GM06990 (cell line): ENCODE measurements at regions not wholly inside any gene's neighbourhood (a gene's known extent, or its start where the extent isn't known, plus 50 kb on each side); places are given as distances from the start of the nearest gene placed in this dataset.

ENCODE experiments used
- DNase-seq: peaks from one replicate; pipeline ENCODE4 v3.0.0-alpha.2; 2011; ENCODE audit not compliant: insufficient read length; ENCODE audit errors: extremely low read depth
- H3K27me3 ChIP-seq: replicated peaks from 2 replicates; pipeline ENCODE4 v1.6.0; 2011; ENCODE audit warnings: low read length; ENCODE audit not compliant: control insufficient read depth, insufficient read depth
- H3K36me3 ChIP-seq: 2 replicates; pipeline ENCODE4 v1.5.1; 2011; ENCODE audit warnings: low read length; ENCODE audit not compliant: control insufficient read depth, insufficient read depth
- H3K4me3 ChIP-seq: replicated peaks from 2 replicates; pipeline ENCODE4 v1.5.1; 2011; ENCODE audit warnings: low read depth, mild to moderate bottlenecking, control low read depth, low read length
- TF ChIP-seq, protein P1 (sequence below): IDR thresholded peaks from 2 replicates; pipeline ENCODE4 v1.5.1; 2011; ENCODE audit warnings: low read length, control low read depth, mild to moderate bottlenecking, inconsistent platforms; ENCODE audit not compliant: insufficient read depth, poor library complexity, severe bottlenecking

DNA sequence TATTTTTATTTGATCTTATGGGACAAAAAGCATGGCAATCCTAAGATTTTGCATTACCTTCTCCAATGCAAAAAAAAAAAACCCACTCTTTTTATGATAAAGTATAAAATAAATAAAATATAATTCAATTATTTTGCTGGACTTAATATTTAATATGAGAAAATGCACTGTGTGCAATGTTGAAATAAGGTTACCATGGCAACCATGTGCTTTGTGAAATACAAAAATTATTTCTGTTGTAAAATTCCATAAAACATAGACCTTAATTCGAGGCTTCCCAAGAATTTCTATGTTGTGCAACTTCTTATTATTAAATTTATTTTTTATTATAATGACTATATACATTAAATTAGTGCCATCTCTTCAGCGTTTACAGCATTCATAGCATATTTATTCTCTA lies 989.5 kb downstream of the MRPL39 start:
- DNase-seq, result no peak
- no peak overlapping the region for H3K4me3 ChIP-seq
- TF ChIP-seq, protein P1, sequence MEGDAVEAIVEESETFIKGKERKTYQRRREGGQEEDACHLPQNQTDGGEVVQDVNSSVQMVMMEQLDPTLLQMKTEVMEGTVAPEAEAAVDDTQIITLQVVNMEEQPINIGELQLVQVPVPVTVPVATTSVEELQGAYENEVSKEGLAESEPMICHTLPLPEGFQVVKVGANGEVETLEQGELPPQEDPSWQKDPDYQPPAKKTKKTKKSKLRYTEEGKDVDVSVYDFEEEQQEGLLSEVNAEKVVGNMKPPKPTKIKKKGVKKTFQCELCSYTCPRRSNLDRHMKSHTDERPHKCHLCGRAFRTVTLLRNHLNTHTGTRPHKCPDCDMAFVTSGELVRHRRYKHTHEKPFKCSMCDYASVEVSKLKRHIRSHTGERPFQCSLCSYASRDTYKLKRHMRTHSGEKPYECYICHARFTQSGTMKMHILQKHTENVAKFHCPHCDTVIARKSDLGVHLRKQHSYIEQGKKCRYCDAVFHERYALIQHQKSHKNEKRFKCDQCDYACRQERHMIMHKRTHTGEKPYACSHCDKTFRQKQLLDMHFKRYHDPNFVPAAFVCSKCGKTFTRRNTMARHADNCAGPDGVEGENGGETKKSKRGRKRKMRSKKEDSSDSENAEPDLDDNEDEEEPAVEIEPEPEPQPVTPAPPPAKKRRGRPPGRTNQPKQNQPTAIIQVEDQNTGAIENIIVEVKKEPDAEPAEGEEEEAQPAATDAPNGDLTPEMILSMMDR, result no peak

GRCh38 chr21:24594082-24594481 lies 1013.2 kb downstream of the MRPL39 start:
- TF ChIP-seq, protein P1, result no peak
- H3K36me3 ChIP-seq, result no peaks in the 10 kb centered on the region
- DNase-seq, result no peak
- no peak overlapping the region for H3K4me3 ChIP-seq
- H3K27me3 ChIP-seq, result no peaks in the 10 kb centered on the region

More for the DNA sequence above, 989.5 kb downstream of the MRPL39 start:
- H3K27me3 ChIP-seq, result no peaks in the 10 kb centered on the region
- no peaks in the 10 kb centered on the region for H3K36me3 ChIP-seq

GRCh38 chr21:24590261-24590660 lies 1017.0 kb downstream of the MRPL39 start:
- Histone ChIP-seq H3K36me3 (no peaks in the 10 kb centered on the region), H3K4me3 (no peak overlapping the region), H3K27me3 (no peaks in the 10 kb centered on the region)
- DNase-seq, result no peak
- TF ChIP-seq, protein P1, result no peak

DNA sequence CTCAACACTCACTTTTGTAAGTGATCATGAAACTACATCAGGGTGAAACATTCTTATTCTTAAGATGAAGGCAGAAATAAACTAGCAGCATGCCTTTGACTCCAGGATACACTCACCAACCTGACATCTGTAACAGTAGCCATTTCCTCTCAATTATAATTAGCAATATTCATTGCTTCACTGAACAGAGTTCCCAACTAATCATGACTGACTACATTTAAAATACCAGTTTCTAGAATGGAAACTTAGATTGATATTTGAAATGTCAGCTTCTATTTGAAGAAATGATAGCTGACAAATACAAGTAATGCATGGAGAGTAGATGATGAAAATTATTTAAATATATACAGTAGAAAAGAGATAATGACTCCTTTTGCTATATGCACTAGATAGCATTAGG lies 1023.8 kb downstream of the MRPL39 start:
- Histone ChIP-seq H3K27me3 (no peaks in the 10 kb centered on the region), H3K4me3 (no peak overlapping the region), H3K36me3 (no peaks in the 10 kb centered on the region)
- DNase-seq, result no peak
- TF ChIP-seq, protein P1, result no peak

- no peaks in the 10 kb centered on the region for H3K27me3 ChIP-seq
- H3K36me3 ChIP-seq, result no peaks in the 10 kb centered on the region
- TF ChIP-seq, protein P1, result no peak
Measured at GRCh38 chr21:24577301-24577700, 1030.0 kb downstream of the MRPL39 start.

DNA sequence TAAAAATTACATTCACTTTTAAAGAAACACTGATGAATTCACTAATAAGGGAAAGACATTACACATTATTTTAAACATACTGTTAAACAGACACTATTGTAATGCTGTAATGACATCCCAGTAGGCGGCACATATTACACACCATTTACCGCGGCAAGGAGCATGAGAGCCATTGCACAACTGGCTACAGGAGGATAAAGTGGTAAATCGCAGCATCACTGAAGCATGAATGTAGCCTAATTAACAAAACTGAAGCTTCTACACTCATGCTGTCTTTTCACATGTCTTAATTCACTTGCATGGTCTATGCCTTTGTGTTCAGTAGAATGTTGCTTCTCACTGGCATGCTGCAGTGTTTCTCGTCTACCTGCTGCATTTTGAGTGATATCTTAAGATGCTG lies 1046.0 kb downstream of the MRPL39 start:
- DNase-seq, result no peak
- Histone ChIP-seq H3K4me3 (no peak overlapping the region), H3K27me3 (no peaks in the 10 kb centered on the region), H3K36me3 (no peaks in the 10 kb centered on the region)
- TF ChIP-seq, protein P1, result no peak

More at GRCh38 chr21:24577301-24577700, 1030.0 kb downstream of the MRPL39 start:
- DNase-seq, result no peak
- H3K4me3 ChIP-seq, result no peak overlapping the region
